NCI-H1694 (cell line): ENCODE measurements at regions not wholly inside any gene's neighbourhood (a gene's known extent, or its start where the extent isn't known, plus 50 kb on each side); places are given as distances from the start of the nearest gene placed in this dataset.

Source experiments
- DNase-seq: peaks from one replicate; lab custom pipeline; 2025; lab: John Stamatoyannopoulos, UW

- DNase-seq: no peak
These were observed 201.4 kb downstream of the ZNF462 start for GRCh38 chr9:107064378-107064777.

- no peak for DNase-seq
These were observed 202.6 kb downstream of the ZNF462 start for GRCh38 chr9:107065549-107065948.

DNA sequence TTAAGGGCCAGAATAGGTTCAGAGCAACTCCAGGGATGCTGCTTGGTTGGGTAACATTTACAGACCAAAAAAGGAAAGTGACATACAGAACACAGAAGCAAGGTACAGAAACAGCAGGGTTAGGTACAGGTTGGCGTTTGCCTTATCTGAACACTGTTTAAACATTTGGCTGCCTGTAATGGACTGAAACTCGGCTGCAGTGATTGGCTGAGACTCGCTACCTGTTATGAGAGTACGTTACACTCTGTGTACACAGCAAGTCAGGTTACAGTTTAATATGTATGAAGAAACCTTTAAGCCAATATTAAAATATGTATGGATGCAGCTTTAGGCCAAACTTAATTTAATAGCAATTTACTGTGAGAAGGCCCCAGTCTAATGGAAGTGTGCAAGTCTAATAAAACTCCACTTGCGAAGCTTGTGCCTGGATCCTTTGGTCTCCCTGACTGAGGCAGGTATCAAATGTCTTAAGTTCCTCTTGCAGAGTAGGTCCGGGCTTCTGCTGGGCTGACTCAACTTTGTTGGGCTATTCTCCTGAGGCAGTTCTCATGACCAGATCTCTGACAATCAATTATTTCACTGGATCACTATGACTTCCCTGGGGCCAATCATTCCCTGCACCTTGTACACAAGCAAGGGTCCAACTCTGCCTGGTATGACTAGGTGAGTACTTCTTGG, 204.9 kb downstream of the ZNF462 start:
- no peak for DNase-seq

GRCh38 chr9:107068581-107068980, 205.6 kb downstream of the ZNF462 start:
- no peak for DNase-seq

- DNase-seq: no peak
These were observed 207.6 kb downstream of the ZNF462 start for GRCh38 chr9:107070586-107070985.

GRCh38 chr9:107078061-107078460, 205.0 kb upstream of the RAD23B start:
- no peak for DNase-seq

DNA sequence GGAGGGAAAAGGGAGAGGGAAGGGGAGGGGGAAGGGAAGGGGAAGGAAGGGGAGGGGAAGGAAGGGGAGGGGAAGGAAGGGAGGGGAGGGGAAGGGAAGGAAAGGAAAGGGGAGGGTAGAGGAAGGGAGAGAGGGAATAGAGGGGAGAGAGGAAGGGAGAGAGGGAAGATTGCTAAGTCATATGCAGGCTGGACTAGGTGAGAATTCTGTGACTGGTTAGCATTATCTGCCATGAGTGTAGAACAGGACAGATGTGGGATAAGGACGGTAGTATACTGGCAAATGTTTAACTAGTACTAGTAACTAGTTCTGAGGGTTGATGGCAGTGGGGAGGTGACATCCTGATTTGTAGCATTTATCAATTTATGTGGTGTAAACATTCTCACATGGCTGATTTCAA, 203.5 kb upstream of the RAD23B start:
- DNase-seq: no peak

- no peak for DNase-seq
These were observed 202.9 kb upstream of the RAD23B start for GRCh38 chr9:107080130-107080529.

DNA sequence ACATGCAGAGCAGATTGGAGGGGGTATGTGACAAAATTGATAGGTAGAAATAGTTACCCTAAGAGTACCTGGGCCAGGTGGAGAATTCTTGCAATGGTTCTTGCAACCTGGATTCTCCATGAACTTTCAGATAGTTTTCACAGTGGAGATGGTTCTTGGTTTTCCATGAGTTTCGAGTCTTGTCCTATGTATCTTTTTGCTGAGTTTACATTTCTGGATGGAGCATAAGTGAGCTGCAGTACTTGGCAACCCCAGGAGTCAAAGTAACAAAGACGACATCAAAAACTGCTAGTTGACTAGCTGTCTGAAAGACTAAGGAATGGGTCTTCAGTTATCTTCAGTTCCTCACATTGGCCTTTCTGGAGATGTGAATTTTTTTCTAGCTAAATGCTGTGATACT, 196.6 kb upstream of the RAD23B start:
- no peak for DNase-seq

DNA sequence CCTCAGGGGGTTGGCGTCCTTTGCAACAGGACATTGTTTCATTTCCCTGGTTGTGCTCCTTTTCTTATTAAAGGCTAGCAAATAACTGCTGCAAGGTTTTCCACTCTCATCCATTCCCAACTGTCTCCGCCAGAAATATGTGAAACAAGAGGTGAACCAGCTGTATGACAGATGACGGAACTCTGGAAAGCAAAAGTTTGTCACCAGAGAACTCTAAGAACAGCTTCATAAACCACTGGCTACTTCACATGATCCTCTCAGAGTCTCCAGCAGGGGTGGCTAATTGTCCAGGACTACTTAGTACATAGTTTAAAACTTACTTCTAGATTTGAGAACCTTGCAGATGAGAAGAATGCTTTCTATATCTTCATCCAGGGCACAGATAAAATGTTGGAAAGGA, 195.9 kb upstream of the RAD23B start:
- DNase-seq: no peak

DNA sequence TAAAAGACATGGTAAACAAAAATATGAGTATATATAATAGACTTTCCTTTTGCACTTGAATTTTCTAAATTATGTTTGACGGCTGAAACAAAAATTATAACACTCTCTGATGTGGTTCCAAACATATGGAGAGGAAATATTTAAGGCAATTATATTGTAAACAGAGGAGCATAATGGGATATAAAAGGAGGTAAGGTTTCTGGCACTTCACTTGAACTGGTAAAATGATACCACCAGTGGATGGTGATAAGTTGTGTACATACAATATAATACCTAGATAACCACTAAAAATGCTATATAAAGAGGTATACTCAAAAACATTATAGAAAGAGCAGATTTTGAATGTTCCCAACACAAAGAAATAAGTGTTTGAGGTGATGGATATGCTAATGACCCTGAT, 192.9 kb upstream of the RAD23B start:
- no peak for DNase-seq

DNA sequence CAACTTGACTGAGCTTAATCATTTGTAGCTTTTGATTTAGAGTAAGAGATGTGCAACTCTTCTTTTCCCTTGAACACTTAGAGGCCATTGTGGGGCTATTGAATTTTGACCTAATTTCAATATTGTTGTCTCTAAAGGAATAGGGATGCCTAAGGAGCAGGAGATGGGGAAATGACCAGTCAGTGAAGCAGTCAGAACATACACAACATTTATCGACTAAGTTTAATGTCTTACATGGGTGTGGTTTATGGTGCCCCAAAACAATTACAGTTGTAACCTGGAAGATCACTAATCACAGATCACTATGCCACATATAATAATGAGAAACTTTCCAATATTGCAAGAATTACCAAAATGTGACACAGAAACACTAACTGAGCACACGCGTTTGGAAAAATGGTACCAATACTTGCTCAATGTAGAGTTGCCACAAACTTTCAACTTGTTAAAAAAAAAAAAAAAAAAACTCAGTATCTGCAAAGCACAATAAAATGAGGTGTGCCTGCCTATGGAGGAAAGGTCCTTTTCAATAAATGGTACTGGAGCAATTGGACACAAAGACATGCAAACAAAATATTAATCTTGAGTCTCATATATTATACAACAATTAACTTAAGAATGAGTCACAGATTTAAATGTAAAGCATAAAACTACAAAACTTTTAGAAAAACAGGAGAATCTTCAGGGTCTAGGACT, 189.6 kb upstream of the RAD23B start:
- DNase-seq: no peak

GRCh38 chr9:107094370-107094769, 188.7 kb upstream of the RAD23B start:
- DNase-seq: no peak

DNA sequence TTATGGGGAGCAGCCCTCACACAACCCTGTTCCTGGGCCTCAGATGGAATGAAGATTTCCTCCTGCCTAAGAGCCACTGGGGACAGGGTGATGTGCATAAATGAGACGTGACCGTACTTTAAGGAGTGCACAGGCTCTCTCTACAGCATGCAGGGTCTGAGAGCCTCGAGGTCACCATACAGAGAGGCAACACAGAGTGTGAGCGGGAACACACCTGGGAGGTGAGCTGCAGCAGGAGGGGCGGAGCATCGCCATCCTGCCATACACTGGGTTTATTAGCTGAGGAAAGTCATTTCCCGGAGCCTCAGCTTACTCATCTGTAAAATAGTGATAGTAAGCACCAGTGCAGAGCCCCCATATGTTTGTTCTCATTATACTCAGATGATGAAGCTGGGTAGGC, 182.5 kb upstream of the RAD23B start:
- DNase-seq: no peak

GRCh38 chr9:107102011-107102410, 181.1 kb upstream of the RAD23B start:
- DNase-seq: no peak

DNA sequence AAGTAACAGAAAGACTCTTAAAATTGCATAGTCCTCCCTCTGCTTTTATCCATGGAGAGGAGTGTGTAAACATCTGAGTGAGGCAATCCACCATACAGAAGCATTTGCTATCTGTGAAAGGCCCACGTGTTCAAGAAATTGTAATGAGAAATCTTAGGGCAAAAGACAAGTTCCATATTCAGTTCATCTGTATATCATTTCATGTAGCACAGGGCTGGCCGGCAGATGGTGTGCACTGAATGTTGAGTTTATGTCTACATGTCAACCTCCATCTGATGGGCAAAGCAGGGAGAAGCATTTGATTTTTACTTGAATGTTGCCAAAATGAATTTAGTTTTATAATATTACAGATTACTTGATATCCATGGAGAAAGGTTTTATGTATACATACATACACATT, 179.5 kb upstream of the RAD23B start:
- peak; percentile 20 for DNase-seq

DNA sequence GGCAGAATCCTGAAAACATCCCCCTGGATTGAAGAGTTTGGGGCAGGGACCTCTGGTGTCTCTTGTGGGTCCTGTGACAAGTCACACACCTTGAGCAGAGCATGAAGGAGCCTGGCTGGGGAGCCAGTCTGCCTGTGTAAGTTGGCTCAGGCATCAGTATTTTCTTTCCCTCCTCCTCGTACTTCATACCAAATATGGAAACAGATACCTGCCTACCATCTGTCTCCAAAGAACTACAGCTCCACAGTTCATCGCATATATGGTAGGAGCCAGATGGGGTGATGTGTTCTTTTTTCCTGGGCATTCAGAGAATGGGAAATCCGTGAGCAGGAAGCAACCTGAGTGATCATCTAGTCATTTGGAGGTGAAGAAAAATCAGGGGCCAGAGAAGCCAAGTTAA, 177.3 kb upstream of the RAD23B start:
- peak; percentile 17 for DNase-seq

DNA sequence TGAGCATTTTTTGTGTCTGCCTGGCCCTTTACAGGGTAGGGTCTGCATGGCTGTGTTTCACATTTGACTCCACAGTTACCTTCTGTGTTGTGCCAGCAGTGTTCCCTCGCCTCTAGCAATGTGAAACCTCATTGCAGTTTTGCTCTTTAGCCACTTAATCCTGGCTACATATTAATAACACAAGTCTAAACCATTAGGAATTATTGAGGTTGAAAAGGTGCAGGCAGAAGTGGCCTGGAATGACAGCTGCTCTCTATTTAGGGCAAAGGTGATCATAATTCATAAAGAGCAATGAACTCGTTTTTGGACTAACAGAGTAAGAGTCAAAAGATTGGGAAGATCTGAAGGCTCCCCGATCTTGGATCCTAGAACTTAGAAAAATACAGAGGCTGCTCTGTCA, 176.7 kb upstream of the RAD23B start:
- no peak for DNase-seq

- no peak for DNase-seq
These were observed 174.5 kb upstream of the RAD23B start for GRCh38 chr9:107108342-107109130.

DNA sequence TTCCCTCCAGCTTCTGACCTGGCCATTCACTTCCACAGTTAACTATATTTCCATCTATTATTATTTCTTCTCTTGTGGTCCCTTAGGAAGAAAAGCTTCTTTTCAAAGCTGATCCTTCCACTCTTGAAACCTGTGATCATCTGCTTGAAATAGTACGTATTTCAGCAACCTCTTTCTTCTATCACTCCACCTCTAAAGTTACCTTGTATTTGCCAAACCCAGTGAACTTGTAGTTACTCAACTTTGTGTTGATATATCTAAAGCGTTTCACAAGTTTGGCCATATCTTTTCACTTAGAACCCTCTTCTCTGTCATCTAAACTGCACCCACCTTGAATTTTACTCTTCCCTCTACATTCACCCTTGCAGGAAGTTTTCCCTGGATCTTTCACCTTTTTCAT, 173.8 kb upstream of the RAD23B start:
- no peak for DNase-seq

DNA sequence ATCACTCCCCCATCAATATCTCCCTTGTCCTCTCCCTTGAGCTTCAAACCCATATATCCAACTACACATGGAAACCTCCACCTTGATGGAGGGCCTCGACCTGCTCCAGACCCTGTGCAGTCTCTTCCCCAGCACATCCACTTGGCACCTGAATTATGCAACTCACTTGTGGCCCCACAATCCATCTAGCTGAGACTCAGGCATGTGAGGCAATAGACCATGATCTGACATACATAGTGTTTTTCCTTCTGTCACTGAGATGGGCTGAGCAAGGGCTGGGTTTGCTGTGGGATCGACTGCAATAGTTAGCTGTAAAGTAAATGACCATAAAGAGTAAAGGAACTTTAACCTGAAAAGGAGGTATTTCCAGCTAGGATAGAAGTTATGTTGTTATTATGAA, 172.9 kb upstream of the RAD23B start:
- DNase-seq: no peak

DNA sequence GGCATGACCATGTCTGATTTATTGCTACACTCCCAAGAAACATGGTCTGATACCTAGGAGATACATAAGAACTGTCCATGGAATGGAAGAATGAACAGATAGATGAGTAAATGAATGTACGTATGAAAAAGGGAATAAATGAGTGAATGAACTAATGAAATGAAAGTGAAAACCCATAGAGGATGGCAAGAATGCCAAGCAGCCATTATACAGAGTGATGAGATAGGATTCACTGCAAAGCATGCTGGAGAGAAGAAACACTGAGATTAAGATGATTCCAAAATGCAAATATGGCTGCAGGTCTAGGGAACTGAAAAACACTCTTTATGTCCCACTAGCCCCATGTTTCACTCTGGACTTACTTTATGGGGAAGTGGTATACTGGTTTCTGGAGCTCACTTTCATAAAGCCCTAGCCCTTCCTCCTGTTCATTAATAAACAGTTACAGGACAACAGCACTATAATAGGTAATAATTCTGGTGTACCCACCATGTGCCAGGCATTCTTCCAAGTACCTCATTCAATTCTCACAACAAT, 170.3 kb upstream of the RAD23B start:
- DNase-seq: no peak
